Esophagus muscularis mucosa (tissue), 3 donors: ENCODE measurements at regions not wholly inside any gene's neighbourhood (a gene's known extent, or its start where the extent isn't known, plus 50 kb on each side); places are given as distances from the start of the nearest gene placed in this dataset.

ENCODE experiments used
- POLR2A ChIP-seq: fragments of 450-650 bp; IDR thresholded peaks from one replicate; pipeline ENCODE4 v1.6.1; 2017; ENCODE audit warnings: antibody characterized with exemption, moderate library complexity, mild to moderate bottlenecking, low read depth
- POLR2AphosphoS5 ChIP-seq, 2 donors: sonication (generic); formaldehyde crosslinking; IDR thresholded peaks; one replicate each; pipeline ENCODE4 v1.6.1; 2017; ENCODE audit warnings: antibody characterized with exemption in 2 of 2
- TF ChIP-seq, protein P1 (sequence below), 3 experiments: fragments of 200-600 bp in 2 of 3; fragments of 450-650 bp in 1 of 3; sonication (generic) in 2 of 3; IDR thresholded peaks; one replicate each; pipeline ENCODE4 v1.5.1; 2017 to 2019; ENCODE audit warnings: antibody characterized with exemption in 3 of 3, mild to moderate bottlenecking in 2 of 3, moderate library complexity in 1 of 3

DNA sequence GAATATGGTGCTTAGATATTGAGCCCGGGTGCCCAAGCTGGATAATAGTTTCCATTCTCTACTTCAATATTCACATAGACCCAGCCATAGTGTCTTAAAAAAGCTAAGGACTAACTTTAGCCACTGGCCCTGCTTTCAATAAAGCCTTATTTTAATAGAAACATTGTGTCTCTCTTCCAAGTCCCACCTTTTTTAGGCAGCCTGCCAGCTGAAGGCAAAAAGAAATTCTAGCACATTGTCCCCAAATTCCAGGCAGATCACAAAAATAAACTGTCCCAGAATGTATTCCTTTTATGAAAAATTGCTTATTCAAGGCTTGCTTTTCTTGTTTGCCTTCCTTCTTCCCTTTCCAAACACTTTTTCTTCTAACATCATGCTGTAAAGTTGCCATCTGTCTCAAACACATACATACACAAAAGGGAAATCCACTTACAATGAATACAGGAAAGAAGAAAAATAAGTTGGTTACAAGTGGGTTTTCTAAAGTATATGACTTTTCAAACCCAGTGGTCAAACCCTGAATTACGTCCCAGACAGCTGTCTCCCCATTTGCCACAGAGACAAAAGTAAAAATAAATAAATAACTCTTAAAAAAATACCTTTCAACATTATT, 778.5 kb downstream of the BCL11A start:
- TF ChIP-seq, protein P1, sequence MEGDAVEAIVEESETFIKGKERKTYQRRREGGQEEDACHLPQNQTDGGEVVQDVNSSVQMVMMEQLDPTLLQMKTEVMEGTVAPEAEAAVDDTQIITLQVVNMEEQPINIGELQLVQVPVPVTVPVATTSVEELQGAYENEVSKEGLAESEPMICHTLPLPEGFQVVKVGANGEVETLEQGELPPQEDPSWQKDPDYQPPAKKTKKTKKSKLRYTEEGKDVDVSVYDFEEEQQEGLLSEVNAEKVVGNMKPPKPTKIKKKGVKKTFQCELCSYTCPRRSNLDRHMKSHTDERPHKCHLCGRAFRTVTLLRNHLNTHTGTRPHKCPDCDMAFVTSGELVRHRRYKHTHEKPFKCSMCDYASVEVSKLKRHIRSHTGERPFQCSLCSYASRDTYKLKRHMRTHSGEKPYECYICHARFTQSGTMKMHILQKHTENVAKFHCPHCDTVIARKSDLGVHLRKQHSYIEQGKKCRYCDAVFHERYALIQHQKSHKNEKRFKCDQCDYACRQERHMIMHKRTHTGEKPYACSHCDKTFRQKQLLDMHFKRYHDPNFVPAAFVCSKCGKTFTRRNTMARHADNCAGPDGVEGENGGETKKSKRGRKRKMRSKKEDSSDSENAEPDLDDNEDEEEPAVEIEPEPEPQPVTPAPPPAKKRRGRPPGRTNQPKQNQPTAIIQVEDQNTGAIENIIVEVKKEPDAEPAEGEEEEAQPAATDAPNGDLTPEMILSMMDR (IDR thresholded peaks at IDR 0.05): no peak
- TF ChIP-seq POLR2AphosphoS5 (IDR thresholded peaks at IDR 0.05): no peak
- TF ChIP-seq POLR2A: no peak
